Stomach (tissue), 8 donors: ENCODE measurements at regions not wholly inside any gene's neighbourhood (a gene's known extent, or its start where the extent isn't known, plus 50 kb on each side); places are given as distances from the start of the nearest gene placed in this dataset.

Experiments used
- DNase-seq, 2 donors: peaks; one replicate each; pipeline versions ENCODE4 v3.0.0 to v3.0.0-alpha.2; 2013 to 2019
- H3K27ac ChIP-seq, 5 donors: fragments of 200-600 bp in 4 of 5; sonication (generic) in 4 of 5; one replicate each; pipeline ENCODE4 v1.5.1; 2013 to 2019; ENCODE audit warnings: mild to moderate bottlenecking in 1 of 5, moderate library complexity in 1 of 5
- H3K27me3 ChIP-seq, 3 donors: fragments of 200-600 bp; sonication (generic); one replicate each; pipeline ENCODE4 v1.5.1; 2017 to 2019; ENCODE audit warnings: mixed run types in 1 of 3
- H3K36me3 ChIP-seq, 4 donors: fragments of 200-600 bp; sonication (generic); 1 replicate in 3 of 4; 2 replicates in 1 of 4; pipeline ENCODE4 v1.5.1; 2016 to 2019
- H3K4me1 ChIP-seq, 4 donors: fragments of 200-600 bp; sonication (generic); one replicate each; pipeline ENCODE4 v1.5.1; 2016 to 2019
- H3K4me3 ChIP-seq, 4 donors: fragments of 200-600 bp; sonication (generic) in 3 of 4; one replicate each; pipeline ENCODE4 v1.5.1; 2016 to 2019; ENCODE audit warnings: mild to moderate bottlenecking in 1 of 4
- H3K9me3 ChIP-seq, 4 donors: fragments of 200-600 bp; sonication (generic); one replicate each; pipeline ENCODE4 v1.5.1; 2016 to 2019
- EP300 ChIP-seq: sonication (generic); formaldehyde crosslinking; IDR thresholded peaks from one replicate; pipeline ENCODE4 v1.6.1; 2017; ENCODE audit warnings: antibody characterized with exemption
- POLR2A ChIP-seq, 4 donors: fragments of 450-650 bp; IDR thresholded peaks; one replicate each; pipeline ENCODE4 v1.6.1; 2016; ENCODE audit warnings: antibody characterized with exemption in 4 of 4, control low read depth in 2 of 4, mild to moderate bottlenecking in 1 of 4, moderate library complexity in 1 of 4
- POLR2AphosphoS5 ChIP-seq, 3 donors: sonication (generic); formaldehyde crosslinking; IDR thresholded peaks; one replicate each; pipeline ENCODE4 v1.6.1; 2016; ENCODE audit warnings: antibody characterized with exemption in 3 of 3
- WGBS, 5 donors: extraction: QIAGEN DNeasy Blood & Tissue Kit in 3 of 5; methylation state at CpG; one replicate each; pipeline versions ENCODE4 v1.1.5 to v1.1.7; 2013 to 2018; 5-methylcytosine and 5-hydroxymethylcytosine counted together
- intact Hi-C: fragments of 100-400 bp; cut with DNase I; formaldehyde crosslinking; loops from one replicate; pipeline ENCODE4 v1.15.1; 2023; ENCODE audit warnings: low total_unique reads
- TF ChIP-seq, protein P1 (sequence below), 7 experiments: fragments of 450-650 bp in 4 of 7; fragments of 200-600 bp in 3 of 7; sonication (generic) in 3 of 7; IDR thresholded peaks; one replicate each; pipeline ENCODE4 v1.5.1; 2016 to 2019; ENCODE audit warnings: antibody characterized with exemption in 7 of 7, control low read depth in 2 of 7, mild to moderate bottlenecking in 1 of 7
- donor health status: healthy with polysubstance abuse.
- donor health status: Bipolar disorder and iron deficiency.
- donor health status: healthy.

DNA sequence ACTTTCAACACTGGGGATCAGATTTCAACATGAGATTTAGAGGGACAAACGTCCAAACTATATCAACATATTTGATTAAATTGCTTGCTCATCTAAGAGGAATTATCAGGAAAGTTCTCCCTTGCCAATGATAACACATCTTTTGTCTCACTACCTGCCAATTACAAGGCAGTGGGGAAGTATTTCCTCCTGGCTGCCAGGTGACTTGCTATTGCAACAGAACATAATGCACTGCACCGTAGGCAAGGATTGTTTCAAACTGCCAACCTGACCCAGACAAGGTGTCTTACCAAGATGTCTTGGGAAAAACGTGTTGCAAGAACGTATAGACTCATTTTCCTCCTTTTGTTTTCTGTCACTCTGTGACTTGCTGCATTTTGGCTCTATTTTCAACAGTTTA lies 711.6 kb downstream of the METTL15 start:
- intact Hi-C loops, result no loop called here
- Histone ChIP-seq H3K4me3 (no peak overlapping the region), H3K27me3 (no peaks in the 10 kb centered on the region)

DNA sequence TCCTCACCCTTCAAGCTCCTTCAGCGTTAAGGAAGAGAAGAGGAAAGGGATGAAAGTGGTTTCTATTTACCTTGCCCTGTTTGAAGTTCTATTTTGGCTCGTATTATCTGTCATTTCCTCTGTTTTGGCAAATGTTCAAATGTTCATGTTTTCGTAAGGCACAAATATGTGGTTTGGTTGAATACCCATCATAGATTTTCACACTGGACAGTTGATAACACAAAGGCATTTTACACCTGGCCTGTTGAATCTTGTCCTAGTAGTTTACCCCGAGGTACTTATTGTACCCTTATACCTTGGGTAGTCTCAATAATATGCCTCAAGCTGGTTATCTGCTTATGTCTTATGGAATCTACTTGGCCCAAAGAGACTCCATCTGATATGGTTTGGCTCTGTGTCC lies 706.9 kb downstream of the METTL15 start:
- intact Hi-C loops, result no loop called here
- H3K4me1 ChIP-seq, result no peaks in the 10 kb centered on the region
- TF ChIP-seq POLR2A (IDR thresholded peaks at IDR 0.05) (no peak), POLR2AphosphoS5 (IDR thresholded peaks at IDR 0.05) (no peak), EP300 (no peak)
- TF ChIP-seq, protein P1, sequence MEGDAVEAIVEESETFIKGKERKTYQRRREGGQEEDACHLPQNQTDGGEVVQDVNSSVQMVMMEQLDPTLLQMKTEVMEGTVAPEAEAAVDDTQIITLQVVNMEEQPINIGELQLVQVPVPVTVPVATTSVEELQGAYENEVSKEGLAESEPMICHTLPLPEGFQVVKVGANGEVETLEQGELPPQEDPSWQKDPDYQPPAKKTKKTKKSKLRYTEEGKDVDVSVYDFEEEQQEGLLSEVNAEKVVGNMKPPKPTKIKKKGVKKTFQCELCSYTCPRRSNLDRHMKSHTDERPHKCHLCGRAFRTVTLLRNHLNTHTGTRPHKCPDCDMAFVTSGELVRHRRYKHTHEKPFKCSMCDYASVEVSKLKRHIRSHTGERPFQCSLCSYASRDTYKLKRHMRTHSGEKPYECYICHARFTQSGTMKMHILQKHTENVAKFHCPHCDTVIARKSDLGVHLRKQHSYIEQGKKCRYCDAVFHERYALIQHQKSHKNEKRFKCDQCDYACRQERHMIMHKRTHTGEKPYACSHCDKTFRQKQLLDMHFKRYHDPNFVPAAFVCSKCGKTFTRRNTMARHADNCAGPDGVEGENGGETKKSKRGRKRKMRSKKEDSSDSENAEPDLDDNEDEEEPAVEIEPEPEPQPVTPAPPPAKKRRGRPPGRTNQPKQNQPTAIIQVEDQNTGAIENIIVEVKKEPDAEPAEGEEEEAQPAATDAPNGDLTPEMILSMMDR (IDR thresholded peaks at IDR 0.05), result no peak
- H3K27me3 ChIP-seq, result no peaks in the 10 kb centered on the region
- no peak for DNase-seq
- 41 to 63% (median 56%) methylated on average over 4 of the region's 4 CpGs for WGBS, 5 donors
- no peaks in the 10 kb centered on the region for H3K9me3 ChIP-seq
- H3K27ac ChIP-seq, result no peak overlapping the region
- no peak overlapping the region for H3K4me3 ChIP-seq
- no peaks in the 10 kb centered on the region for H3K36me3 ChIP-seq

More for the DNA sequence above, 711.6 kb downstream of the METTL15 start:
- no peaks in the 10 kb centered on the region for H3K4me1 ChIP-seq
- TF ChIP-seq EP300, result no peak
- TF ChIP-seq, protein P1 (IDR thresholded peaks at IDR 0.05), result no peak
- TF ChIP-seq POLR2A (IDR thresholded peaks at IDR 0.05), result no peak
- no peak for TF ChIP-seq POLR2AphosphoS5 (IDR thresholded peaks at IDR 0.05)
- 24 to 51% (median 42%) methylated on average over 4 of the region's 4 CpGs for WGBS, 5 donors
- no peak overlapping the region for H3K27ac ChIP-seq
- DNase-seq, result no peak
- no peaks in the 10 kb centered on the region for H3K36me3 ChIP-seq
- no peaks in the 10 kb centered on the region for H3K9me3 ChIP-seq

DNA sequence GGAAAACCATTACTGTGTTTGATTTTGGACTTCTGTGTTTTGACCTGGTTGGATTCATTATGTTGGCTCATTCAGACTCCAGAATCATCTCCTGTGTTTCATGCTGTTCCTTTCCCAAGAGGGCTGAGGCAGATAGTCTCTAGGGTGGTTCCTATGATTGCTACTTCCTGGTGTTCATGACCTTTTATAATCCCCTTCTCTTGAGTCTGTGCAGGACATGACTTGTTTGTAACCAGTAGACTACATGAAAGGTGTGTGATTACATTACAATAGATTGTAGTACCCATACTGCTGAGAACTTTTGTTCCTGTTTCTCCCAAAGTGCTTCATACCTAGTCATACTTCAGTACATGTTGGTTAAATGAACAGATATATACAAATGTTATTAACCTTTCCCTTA lies 700.6 kb downstream of the METTL15 start:
- Histone ChIP-seq H3K36me3 (no peaks in the 10 kb centered on the region), H3K9me3 (no peaks in the 10 kb centered on the region), H3K27me3 (no peaks in the 10 kb centered on the region), H3K4me1 (no peaks in the 10 kb centered on the region), H3K4me3 (no peak overlapping the region), H3K27ac (no peak overlapping the region)
- TF ChIP-seq POLR2AphosphoS5 (IDR thresholded peaks at IDR 0.05), result no peak
- TF ChIP-seq POLR2A (IDR thresholded peaks at IDR 0.05), result no peak
- no peak for TF ChIP-seq EP300
- TF ChIP-seq, protein P1 (IDR thresholded peaks at IDR 0.05), result no peak
- DNase-seq, result peak in 1 of 2 donors; percentile 6
- intact Hi-C loops, result no loop called here

DNA sequence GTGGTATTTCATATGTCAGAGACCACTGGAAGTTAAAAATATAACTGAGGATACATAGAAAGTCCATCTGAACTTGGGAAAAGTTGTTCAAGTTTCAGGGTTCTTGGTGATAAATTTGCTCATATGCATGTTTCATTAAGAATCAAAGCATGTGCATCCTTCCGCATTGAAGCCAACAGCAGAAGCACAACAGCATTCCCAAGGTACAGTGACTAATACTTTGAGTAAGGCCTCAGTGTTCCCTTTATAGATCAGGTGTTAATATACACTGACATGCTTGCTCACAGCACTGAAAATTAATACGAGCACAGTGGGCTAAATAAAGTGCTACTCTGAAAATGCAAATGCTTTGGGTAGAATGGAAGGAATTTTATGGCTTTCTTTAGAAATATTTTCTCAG lies 691.1 kb downstream of the METTL15 start:
- Histone ChIP-seq H3K9me3 (no peaks in the 10 kb centered on the region), H3K4me3 (no peak overlapping the region), H3K36me3 (no peaks in the 10 kb centered on the region), H3K27me3 (no peaks in the 10 kb centered on the region), H3K27ac (no peak overlapping the region), H3K4me1 (no peaks in the 10 kb centered on the region)
- intact Hi-C loops, result no loop called here
- no peak for DNase-seq
- TF ChIP-seq, protein P1 (IDR thresholded peaks at IDR 0.05), result no peak
- TF ChIP-seq POLR2AphosphoS5 (IDR thresholded peaks at IDR 0.05) (no peak), EP300 (no peak), POLR2A (IDR thresholded peaks at IDR 0.05) (no peak)
- 76 to 90% (median 88%) methylated on average over 2 of the region's 2 CpGs for WGBS, 5 donors
